ENCODE measurements at regions not wholly inside any gene's neighbourhood (a gene's known extent, or its start where the extent isn't known, plus 50 kb on each side); places are given as distances from the start of the nearest gene placed in this dataset.

DNA sequence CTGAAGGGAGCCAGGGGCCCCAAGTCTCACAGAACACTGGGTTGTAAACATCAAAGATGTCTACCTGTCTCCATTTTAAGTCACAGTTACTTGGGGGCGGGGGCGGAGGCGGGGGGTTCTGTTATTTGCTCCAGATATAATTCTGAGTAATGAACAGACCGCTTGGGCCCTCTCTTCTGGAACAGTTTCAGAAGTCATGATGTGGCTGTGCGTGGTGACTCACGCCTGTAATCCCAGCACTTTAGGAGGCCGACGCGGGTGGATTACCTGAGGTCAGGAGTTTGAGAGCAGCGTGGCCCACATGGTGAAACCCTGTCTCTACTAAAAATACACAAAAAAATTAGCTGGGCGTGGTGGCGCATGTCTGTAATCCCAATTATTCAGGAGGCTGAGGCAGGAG, 157.9 kb upstream of the APCDD1 start (continued):
- TF ChIP-seq EGR1 (IDR thresholded peaks at IDR 0.05; ENCODE audit: low read depth): no peak
- TF ChIP-seq EZH2phosphoT487 (IDR thresholded peaks at IDR 0.05; ENCODE audit: borderline replicate concordance): no peak
- no peak for TF ChIP-seq RAD21 (IDR thresholded peaks at IDR 0.05; ENCODE audit: low read depth)
- TF ChIP-seq CTCF (IDR thresholded peaks at IDR 0.05 in 2 of 3, conservative IDR thresholded peaks at IDR 0.05 in 1 of 3; ENCODE audit: borderline replicate concordance in 1 of 3, insufficient read depth in 1 of 3, low read depth in 2 of 3, low read length in 2 of 3): no peak

DNA sequence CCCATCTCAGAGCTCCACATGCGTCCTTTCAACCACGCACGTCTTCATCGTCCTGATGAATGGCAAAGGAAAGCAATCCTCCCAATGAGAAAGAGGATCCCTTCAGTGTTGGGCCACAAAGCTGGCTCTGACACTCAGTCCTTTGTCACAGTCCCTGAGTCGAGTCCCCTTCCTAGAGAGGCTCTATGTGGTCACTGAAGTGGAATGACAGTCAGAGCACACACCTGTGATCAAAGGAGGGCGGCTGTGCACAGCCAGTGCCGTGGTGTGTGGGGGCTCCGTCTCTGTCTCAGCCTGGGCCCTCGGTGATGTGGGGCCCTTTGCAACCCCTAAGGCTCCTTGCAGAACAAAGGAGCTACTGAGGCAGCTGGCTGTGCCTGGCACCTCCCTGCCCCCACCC, 157.3 kb upstream of the APCDD1 start:
- Histone ChIP-seq H3K4me2 (ENCODE audit: low read length) (no peak overlapping the region), H4K20me1 (ENCODE audit: insufficient read depth) (no peaks in the 10 kb centered on the region), H3K36me3 (ENCODE audit: control insufficient read depth in 1 of 2, insufficient read depth in 2 of 2, low read length in 2 of 2) (no peaks in the 10 kb centered on the region), H3K27me3 (ENCODE audit: insufficient read depth, low read length) (peaks cover 5% of the 10 kb centered on the region; the same call in 1 of the 2 replicates), H3K9ac (ENCODE audit: low read length) (no peak overlapping the region), H3K4me3 (replicated peaks in 1 of 2; ENCODE audit: low read depth in 1 of 2, low read length in 2 of 2) (no peak overlapping the region), H3K9me2 (ENCODE audit: insufficient read depth) (no peaks in the 10 kb centered on the region), H3K4me1 (ENCODE audit: control insufficient read depth in 1 of 2, insufficient read depth in 2 of 2, low read length in 2 of 2) (no peaks in the 10 kb centered on the region), H2AFZ (ENCODE audit: low read depth, low read length, poor library complexity, severe bottlenecking) (no peak overlapping the region), H3K9me3 (ENCODE audit: control insufficient read depth in 1 of 2, insufficient read depth in 1 of 2, low read depth in 1 of 2, low read length in 2 of 2) (no peaks in the 10 kb centered on the region), H3K27ac (ENCODE audit: low read depth, low read length) (no peak overlapping the region), H3K79me2 (ENCODE audit: insufficient read depth, low read length) (no peaks in the 10 kb centered on the region)
- BruUV-seq (replicated peaks): no TSS peak
- TF ChIP-seq SRF (IDR thresholded peaks at IDR 0.05; ENCODE audit: low read depth) (no peak), SIN3A (IDR thresholded peaks at IDR 0.05; ENCODE audit: low read depth) (no peak), POLR2AphosphoS5 (IDR thresholded peaks at IDR 0.05; ENCODE audit: low read depth, low read length) (no peak), MAX (IDR thresholded peaks at IDR 0.05) (no peak), ELF1 (IDR thresholded peaks at IDR 0.05; ENCODE audit: borderline replicate concordance, low read depth) (no peak), YY1 (IDR thresholded peaks at IDR 0.05; ENCODE audit: extremely low read depth, insufficient replicate concordance, low read depth, low read length) (no peak), POLR2A (IDR thresholded peaks at IDR 0.05; ENCODE audit: borderline replicate concordance, extremely low read depth, insufficient read depth, insufficient read length) (no peak), CTCF (IDR thresholded peaks at IDR 0.05 in 2 of 3, conservative IDR thresholded peaks at IDR 0.05 in 1 of 3; ENCODE audit: borderline replicate concordance in 1 of 3, insufficient read depth in 1 of 3, low read depth in 2 of 3, low read length in 2 of 3) (no peak), CBX3 (IDR thresholded peaks at IDR 0.05; ENCODE audit: low read depth) (no peak), EZH2 (IDR thresholded peaks at IDR 0.05) (no peak), SP1 (IDR thresholded peaks at IDR 0.05; ENCODE audit: low read depth) (no peak), CEBPB (IDR thresholded peaks at IDR 0.05; ENCODE audit: low read depth) (no peak), EGR1 (IDR thresholded peaks at IDR 0.05; ENCODE audit: low read depth) (no peak), ZNF274 (IDR thresholded peaks at IDR 0.05; ENCODE audit: low read depth, low read length) (no peak)
- TF ChIP-seq, protein P1, sequence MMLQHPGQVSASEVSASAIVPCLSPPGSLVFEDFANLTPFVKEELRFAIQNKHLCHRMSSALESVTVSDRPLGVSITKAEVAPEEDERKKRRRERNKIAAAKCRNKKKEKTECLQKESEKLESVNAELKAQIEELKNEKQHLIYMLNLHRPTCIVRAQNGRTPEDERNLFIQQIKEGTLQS (IDR thresholded peaks at IDR 0.05): no peak
- TF ChIP-seq, protein P2, sequence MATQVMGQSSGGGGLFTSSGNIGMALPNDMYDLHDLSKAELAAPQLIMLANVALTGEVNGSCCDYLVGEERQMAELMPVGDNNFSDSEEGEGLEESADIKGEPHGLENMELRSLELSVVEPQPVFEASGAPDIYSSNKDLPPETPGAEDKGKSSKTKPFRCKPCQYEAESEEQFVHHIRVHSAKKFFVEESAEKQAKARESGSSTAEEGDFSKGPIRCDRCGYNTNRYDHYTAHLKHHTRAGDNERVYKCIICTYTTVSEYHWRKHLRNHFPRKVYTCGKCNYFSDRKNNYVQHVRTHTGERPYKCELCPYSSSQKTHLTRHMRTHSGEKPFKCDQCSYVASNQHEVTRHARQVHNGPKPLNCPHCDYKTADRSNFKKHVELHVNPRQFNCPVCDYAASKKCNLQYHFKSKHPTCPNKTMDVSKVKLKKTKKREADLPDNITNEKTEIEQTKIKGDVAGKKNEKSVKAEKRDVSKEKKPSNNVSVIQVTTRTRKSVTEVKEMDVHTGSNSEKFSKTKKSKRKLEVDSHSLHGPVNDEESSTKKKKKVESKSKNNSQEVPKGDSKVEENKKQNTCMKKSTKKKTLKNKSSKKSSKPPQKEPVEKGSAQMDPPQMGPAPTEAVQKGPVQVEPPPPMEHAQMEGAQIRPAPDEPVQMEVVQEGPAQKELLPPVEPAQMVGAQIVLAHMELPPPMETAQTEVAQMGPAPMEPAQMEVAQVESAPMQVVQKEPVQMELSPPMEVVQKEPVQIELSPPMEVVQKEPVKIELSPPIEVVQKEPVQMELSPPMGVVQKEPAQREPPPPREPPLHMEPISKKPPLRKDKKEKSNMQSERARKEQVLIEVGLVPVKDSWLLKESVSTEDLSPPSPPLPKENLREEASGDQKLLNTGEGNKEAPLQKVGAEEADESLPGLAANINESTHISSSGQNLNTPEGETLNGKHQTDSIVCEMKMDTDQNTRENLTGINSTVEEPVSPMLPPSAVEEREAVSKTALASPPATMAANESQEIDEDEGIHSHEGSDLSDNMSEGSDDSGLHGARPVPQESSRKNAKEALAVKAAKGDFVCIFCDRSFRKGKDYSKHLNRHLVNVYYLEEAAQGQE (IDR thresholded peaks at IDR 0.05; ENCODE audit: low read depth): no peak
- ChIA-PET CTCF (no interaction called here), RAD21 (ENCODE audit: low non-redundant PET in 1 of 2, low total read pairs in 2 of 2, uncharacterized antibody in 2 of 2, unreplicated experiment in 2 of 2) (no interaction called here), POLR2A (no interaction called here)
- DNase-seq (ENCODE audit: low read depth, low spot score): no peak
- ATAC-seq: no peak
- intact Hi-C loops (cut with micrococcal nuclease): no loop called here

All from HCT116 (cell line).